ENCODE measurements at regions not wholly inside any gene's neighbourhood (a gene's known extent, or its start where the extent isn't known, plus 50 kb on each side); places are given as distances from the start of the nearest gene placed in this dataset.

DNA sequence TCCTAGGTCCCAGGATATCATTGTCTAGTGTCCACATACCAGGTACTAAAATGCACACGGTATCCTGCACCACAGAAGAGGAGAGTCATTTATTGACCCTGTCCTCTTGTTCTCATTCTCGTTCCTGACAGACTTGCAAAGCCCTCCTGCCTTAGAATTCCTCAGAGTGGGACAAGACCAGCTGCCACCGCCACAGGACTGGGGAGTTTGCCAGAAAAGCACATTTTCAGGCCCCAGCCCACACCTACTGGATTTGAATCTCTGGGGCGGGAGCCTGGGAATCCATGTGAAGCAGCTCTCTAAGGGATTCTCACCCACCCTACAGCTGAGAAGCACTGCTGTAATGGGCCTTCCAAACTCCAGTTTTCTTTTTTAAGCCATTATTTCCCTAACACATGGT, 68.0 kb upstream of the FANCC start:
- Histone ChIP-seq H4K20me1 (ENCODE audit: insufficient read depth, low read length) (no peaks in the 10 kb centered on the region), H3K4me3 (ENCODE audit: insufficient read depth, low read depth, low read length) (no peak overlapping the region), H3K23ac (ENCODE audit: low read depth, low read length) (peak overlapping the region; percentile 52; the same call in 1 of the 2 replicates), H3K4me1 (ENCODE audit: control insufficient read depth, insufficient read depth, low read length) (peaks cover 18% of the 10 kb centered on the region), H3K9ac (ENCODE audit: low read depth, low read length) (no peak overlapping the region), H4K91ac (ENCODE audit: insufficient read depth, low read depth, low read length) (peak overlapping the region; percentile 85), H3K9me3 (ENCODE audit: control insufficient read depth, insufficient read depth, low read length) (no peaks in the 10 kb centered on the region), H3K18ac (ENCODE audit: low read depth, low read length) (peak overlapping the region; percentile 78), H3K27me3 (ENCODE audit: control insufficient read depth, insufficient read depth, low read length) (no peaks in the 10 kb centered on the region), H3K4ac (ENCODE audit: low read depth, low read length) (peak overlapping the region; percentile 87), H2AK9ac (replicated peaks; ENCODE audit: low read depth, low read length, poor library complexity) (no peak overlapping the region), H3K9me1 (ENCODE audit: insufficient read depth, low read length) (peaks cover 15% of the 10 kb centered on the region), H3K79me1 (ENCODE audit: low read depth in 1 of 2, low read length in 2 of 2) (no peaks in the 10 kb centered on the region), H2BK15ac (ENCODE audit: low read depth, low read length) (peak overlapping the region; percentile 97; the same call in 2 of the 3 replicates), H2AK5ac (ENCODE audit: low read depth, low read length) (peak overlapping the region; percentile 87), H3K27ac (ENCODE audit: insufficient read depth, low read length) (no peak overlapping the region), H3K14ac (replicated peaks; ENCODE audit: low read depth, low read length) (peak overlapping the region; percentile 66; the same call in 1 of the 2 replicates), H2BK120ac (ENCODE audit: low read depth, low read length) (peak overlapping the region; percentile 87), H2BK20ac (ENCODE audit: low read depth, low read length) (peak overlapping the region; percentile 93), H4K8ac (ENCODE audit: low read depth in 2 of 2, low read length in 2 of 2) (peak overlapping the region in 1 of 2 experiments; percentile 40; a peak in 1 of 4 replicates), H2AFZ (replicated peaks; ENCODE audit: low read length, poor library complexity) (no peak overlapping the region), H4K5ac (ENCODE audit: low read depth, low read length) (no peak overlapping the region; the same call in 1 of the 2 replicates), H3K36me3 (ENCODE audit: control insufficient read depth, insufficient read depth, low read length) (no peaks in the 10 kb centered on the region), H3K4me2 (ENCODE audit: low read depth, low read length) (no peak overlapping the region), H2BK5ac (ENCODE audit: low read depth, low read length, poor library complexity, severe bottlenecking) (no peak overlapping the region), H3K56ac (ENCODE audit: extremely low read depth, insufficient read depth, low read length) (no peak overlapping the region)
- no TSS peak for BruUV-seq (replicated peaks)
- CTCF ChIA-PET: no interaction called here
- in situ Hi-C loops (cut with MboI; ENCODE audit: low sequenced_read_pairs): no loop called here
- intact Hi-C loops (cut with micrococcal nuclease): no loop called here
- POLR2A ChIA-PET (ENCODE audit: unreplicated experiment): no interaction called here
- 80% methylated on average over 1 of the region's 4 CpGs; no CpG with 5 or more reads in 1 of the 2 experiments for WGBS, 2 experiments (ENCODE audit: extremely low coverage in 2 of 2, insufficient read length in 1 of 2)
- DNase-seq: no peak
- TF ChIP-seq ELK1 (IDR thresholded peaks at IDR 0.05; ENCODE audit: borderline replicate concordance, low read depth, low read length) (no peak), FOS (IDR thresholded peaks at IDR 0.05; ENCODE audit: low read depth, low read length) (no peak), BHLHE40 (IDR thresholded peaks at IDR 0.05; ENCODE audit: low read depth, low read length) (no peak), MAFK (IDR thresholded peaks at IDR 0.05; ENCODE audit: low read depth, low read length) (no peak), USF2 (IDR thresholded peaks at IDR 0.05; ENCODE audit: low read depth, low read length) (no peak), CTCF (conservative IDR thresholded peaks at IDR 0.05; ENCODE audit: low read depth, low read length) (no peak), RAD21 (IDR thresholded peaks at IDR 0.05; ENCODE audit: low read length) (no peak), CHD1 (IDR thresholded peaks at IDR 0.05; ENCODE audit: low read depth, low read length) (no peak), RCOR1 (IDR thresholded peaks at IDR 0.05; ENCODE audit: insufficient replicate concordance, low read length) (no peak), CEBPB (IDR thresholded peaks at IDR 0.05; ENCODE audit: low read depth, low read length) (no peak), SMC3 (IDR thresholded peaks at IDR 0.05; ENCODE audit: low read depth, low read length) (no peak), MAZ (IDR thresholded peaks at IDR 0.05; ENCODE audit: borderline replicate concordance, low read depth, low read length) (no peak), RFX5 (IDR thresholded peaks at IDR 0.05; ENCODE audit: low read depth, low read length) (no peak), POLR2A (IDR thresholded peaks at IDR 0.05; ENCODE audit: low read depth, low read length) (no peak), NFE2L2 (IDR thresholded peaks at IDR 0.05; ENCODE audit: low read depth, low read length) (no peak)
- no peak for ATAC-seq (ENCODE audit: low read depth)
- dilution Hi-C loops (cut with HindIII; ENCODE audit: low sequenced_read_pairs, unreplicated experiment): no loop called here
